AG09309 (cell line): ENCODE measurements at regions not wholly inside any gene's neighbourhood (a gene's known extent, or its start where the extent isn't known, plus 50 kb on each side); places are given as distances from the start of the nearest gene placed in this dataset.
A peak's percentile ranks its signal among the peaks of the same experiment; 100 is the strongest.
"Not testable (repeated sequence)": the region's sequence is repeated elsewhere in the genome, so short reads cannot be mapped to it uniquely, and the experiment has no call there.

Source experiments
- DNase-seq: peaks from one replicate; pipeline ENCODE4 v3.0.0-alpha.2; 2010; ENCODE audit warnings: low read depth
- H3K4me3 ChIP-seq: 2 replicates; pipeline ENCODE4 v1.5.1; 2011; ENCODE audit warnings: mild to moderate bottlenecking, low read depth, low read length, moderate library complexity; ENCODE audit not compliant: control insufficient read depth
- CTCF ChIP-seq: IDR thresholded peaks from 2 replicates; pipeline ENCODE4 v1.5.1; 2011; ENCODE audit warnings: mild to moderate bottlenecking, low read depth, low read length, inconsistent platforms; ENCODE audit not compliant: insufficient read depth, control insufficient read depth; ENCODE audit errors: missing control alignments

- no peak for DNase-seq
- no peak overlapping the region for H3K4me3 ChIP-seq
- no peak for TF ChIP-seq CTCF
Measured at GRCh38 chr9:72445306-72445995, 76.0 kb upstream of the TMC1 start.

GRCh38 chr9:72444435-72444834 is 77.0 kb upstream of the TMC1 start:
- no peak for TF ChIP-seq CTCF
- no peak for DNase-seq

GRCh38 chr9:72443855-72444254 is 77.6 kb upstream of the TMC1 start:
- no peak overlapping the region for H3K4me3 ChIP-seq
- no peak for DNase-seq
- TF ChIP-seq CTCF = no peak

More at GRCh38 chr9:72444435-72444834, 77.0 kb upstream of the TMC1 start:
- no peak overlapping the region for H3K4me3 ChIP-seq

- peak; percentile 70 for DNase-seq
- no peak overlapping the region for H3K4me3 ChIP-seq
- TF ChIP-seq CTCF = no peak
Measured at GRCh38 chr9:72441848-72442607, 77.0 kb upstream of the ZFAND5 start.

- TF ChIP-seq CTCF = no peak
- no peak overlapping the region for H3K4me3 ChIP-seq
- DNase-seq = no peak
Measured at GRCh38 chr9:72440992-72441847, 76.2 kb upstream of the ZFAND5 start.

- no peak for DNase-seq
- no peak for TF ChIP-seq CTCF
- H3K4me3 ChIP-seq = no peak overlapping the region
Measured at GRCh38 chr9:72440378-72440777, 75.4 kb upstream of the ZFAND5 start.

GRCh38 chr9:72433616-72434267 is 68.7 kb upstream of the ZFAND5 start:
- DNase-seq = peak; percentile 32
- not testable (repeated sequence) for H3K4me3 ChIP-seq
